IMR-90 (cell line): ENCODE measurements at regions not wholly inside any gene's neighbourhood (a gene's known extent, or its start where the extent isn't known, plus 50 kb on each side); places are given as distances from the start of the nearest gene placed in this dataset.

Experiments used
- ATAC-seq: fragments of 200-7000 bp; cut with Tn5 transposase; 2 replicates; pipeline ENCODE4 v1.9.1; 2020; ENCODE audit warnings: low read depth, mild to moderate bottlenecking, moderate library complexity
- BruUV-seq: library from RNA; stranded (reverse); fragments of 400-500 nt; replicated peaks from 2 replicates; lab custom pipeline; 2021; lab: Mats Ljungman, UMichigan
- CTCF ChIA-PET: fragments of 300-600 bp; formaldehyde crosslinking; extraction: SDS; loops from one replicate; lab custom pipeline; 2021; ENCODE audit warnings: antibody characterized with exemption; lab: Yijun Ruan, JAX
- POLR2A ChIA-PET: fragments of 300-600 bp; sonication (Branson Sonifier 250); formaldehyde crosslinking; loops from one replicate; lab custom pipeline; 2022; ENCODE audit warnings: antibody characterized with exemption; ENCODE audit not compliant: unreplicated experiment; lab: Charles Lee
- DNase-seq: peaks from one replicate; pipeline ENCODE4 v3.0.0; 2013
- H2AFZ ChIP-seq: replicated peaks from 2 replicates; pipeline ENCODE3; 2013; ENCODE audit warnings: low read length, mild to moderate bottlenecking; ENCODE audit not compliant: poor library complexity
- H2AK5ac ChIP-seq: 2 replicates; pipeline ENCODE4 v1.6.1; 2013; ENCODE audit warnings: low read depth, low read length, inconsistent platforms
- H2AK9ac ChIP-seq: replicated peaks from 2 replicates; pipeline ENCODE3; 2013; ENCODE audit warnings: mild to moderate bottlenecking, low read depth, low read length, moderate library complexity; ENCODE audit not compliant: poor library complexity
- H2BK120ac ChIP-seq: 2 replicates; pipeline ENCODE4 v1.6.1; 2013; ENCODE audit warnings: low read depth, low read length, inconsistent platforms
- H2BK15ac ChIP-seq: 3 replicates; pipeline ENCODE4 v1.6.1; 2013; ENCODE audit warnings: low read depth, low read length, inconsistent platforms
- H2BK20ac ChIP-seq: 2 replicates; pipeline ENCODE4 v1.6.1; 2013; ENCODE audit warnings: low read depth, mild to moderate bottlenecking, inconsistent platforms, low read length, moderate library complexity
- H2BK5ac ChIP-seq: 2 replicates; pipeline ENCODE4 v1.6.1; 2013; ENCODE audit warnings: mild to moderate bottlenecking, low read depth, low read length, inconsistent platforms; ENCODE audit not compliant: poor library complexity, severe bottlenecking
- H3K14ac ChIP-seq: replicated peaks from 2 replicates; pipeline ENCODE4 v1.6.1; 2013; ENCODE audit warnings: low read depth, low read length, inconsistent platforms
- H3K18ac ChIP-seq: 2 replicates; pipeline ENCODE4 v1.6.1; 2013; ENCODE audit warnings: low read depth, low read length, control low read depth
- H3K23ac ChIP-seq: 2 replicates; pipeline ENCODE4 v1.6.1; 2013; ENCODE audit warnings: low read depth, low read length, inconsistent platforms
- H3K27ac ChIP-seq: 2 replicates; pipeline ENCODE4 v1.5.1; 2013; ENCODE audit warnings: mild to moderate bottlenecking, control low read depth, low read length; ENCODE audit not compliant: insufficient read depth
- H3K27me3 ChIP-seq: 2 replicates; pipeline ENCODE4 v1.6.1; 2013; ENCODE audit warnings: low read length; ENCODE audit not compliant: control insufficient read depth, insufficient read depth
- H3K36me3 ChIP-seq: 2 replicates; pipeline ENCODE4 v1.6.1; 2013; ENCODE audit warnings: low read length, mixed read lengths; ENCODE audit not compliant: control insufficient read depth, insufficient read depth
- H3K4ac ChIP-seq: 2 replicates; pipeline ENCODE4 v1.6.1; 2013; ENCODE audit warnings: low read depth, low read length, inconsistent platforms
- H3K4me1 ChIP-seq: 2 replicates; pipeline ENCODE4 v1.6.1; 2013; ENCODE audit warnings: low read length, mixed read lengths; ENCODE audit not compliant: control insufficient read depth, insufficient read depth
- H3K4me2 ChIP-seq: 2 replicates; pipeline ENCODE4 v1.6.1; 2013; ENCODE audit warnings: low read depth, mild to moderate bottlenecking, control low read depth, low read length, moderate library complexity
- H3K4me3 ChIP-seq: 2 replicates; pipeline ENCODE4 v1.5.1; 2013; ENCODE audit warnings: low read depth, mild to moderate bottlenecking, control low read depth, low read length, moderate library complexity; ENCODE audit not compliant: insufficient read depth
- H3K56ac ChIP-seq: 2 replicates; pipeline ENCODE4 v1.6.1; 2013; ENCODE audit warnings: low read length, inconsistent platforms; ENCODE audit not compliant: insufficient read depth; ENCODE audit errors: extremely low read depth
- H3K79me1 ChIP-seq, 2 experiments: 2 replicates each; pipeline ENCODE4 v1.6.1; 2013; ENCODE audit warnings: low read length in 2 of 2, inconsistent platforms in 1 of 2, low read depth in 1 of 2
- H3K9ac ChIP-seq: 2 replicates; pipeline ENCODE4 v1.6.1; 2013; ENCODE audit warnings: low read depth, low read length, control low read depth
- H3K9me1 ChIP-seq: 2 replicates; pipeline ENCODE4 v1.6.1; 2013; ENCODE audit warnings: low read length, inconsistent platforms; ENCODE audit not compliant: insufficient read depth
- H3K9me3 ChIP-seq: 2 replicates; pipeline ENCODE4 v1.6.1; 2013; ENCODE audit warnings: low read length; ENCODE audit not compliant: control insufficient read depth, insufficient read depth
- H4K20me1 ChIP-seq: 2 replicates; pipeline ENCODE4 v1.6.1; 2013; ENCODE audit warnings: low read length, inconsistent platforms; ENCODE audit not compliant: insufficient read depth
- H4K5ac ChIP-seq: 2 replicates; pipeline ENCODE4 v1.6.1; 2013; ENCODE audit warnings: mild to moderate bottlenecking, low read depth, low read length, control low read depth
- H4K8ac ChIP-seq, 2 experiments: 2 replicates each; pipeline ENCODE4 v1.6.1; 2013; ENCODE audit warnings: low read depth in 2 of 2, low read length in 2 of 2, control low read depth in 1 of 2, inconsistent platforms in 1 of 2
- H4K91ac ChIP-seq: 2 replicates; pipeline ENCODE4 v1.6.1; 2013; ENCODE audit warnings: low read depth, low read length, inconsistent platforms; ENCODE audit not compliant: insufficient read depth
- MXI1 ChIP-seq: IDR thresholded peaks from 2 replicates; pipeline ENCODE4 v1.6.1; 2012; ENCODE audit warnings: low read depth, mild to moderate bottlenecking, low read length, moderate library complexity, borderline replicate concordance
- POLR2A ChIP-seq: IDR thresholded peaks from 2 replicates; pipeline ENCODE4 v1.6.1; 2012; ENCODE audit warnings: mild to moderate bottlenecking, low read depth, low read length
- WGBS, 2 experiments: methylation state at CpG; one replicate each; pipeline versions ENCODE4 v1.1.5 to v1.1.7; 2013; ENCODE audit warnings: missing lambda C conversion rate in 2 of 2; ENCODE audit not compliant: insufficient read length in 1 of 2; ENCODE audit errors: extremely low coverage in 2 of 2; 5-methylcytosine and 5-hydroxymethylcytosine counted together
- dilution Hi-C: fragments of 300-500 bp; cut with HindIII; formaldehyde crosslinking; loops from one replicate; pipeline ENCODE4 v1.14.3; 2018; ENCODE audit warnings: low sequenced_read_pairs; ENCODE audit not compliant: unreplicated experiment
- in situ Hi-C: fragments of 300-500 bp; cut with MboI; formaldehyde crosslinking; loops from 3 replicates; pipeline ENCODE4 v1.14.3; 2019; ENCODE audit warnings: low sequenced_read_pairs, inconsistent platforms, mixed read lengths
- intact Hi-C: fragments of 100-400 bp; cut with micrococcal nuclease; formaldehyde crosslinking; loops from 2 replicates; pipeline ENCODE4 v1.10.0; 2022

GRCh38 chr1:162941024-162941423 lies 80.0 kb upstream of the CCDC190 start:
- 71% methylated on average over 3 of the region's 3 CpGs; no CpG with 5 or more reads in 1 of the 2 experiments for WGBS, 2 experiments

More at GRCh38 chr1:162941024-162941423, 80.0 kb upstream of the CCDC190 start:
- no peak overlapping the region for H3K23ac ChIP-seq
- H3K27me3 ChIP-seq = no peaks in the 10 kb centered on the region
- no peak overlapping the region for H4K8ac ChIP-seq
- H3K9me1 ChIP-seq = no peaks in the 10 kb centered on the region
- no peak overlapping the region for H2BK20ac ChIP-seq
- DNase-seq (no peak), ATAC-seq (no peak)
- H3K9ac ChIP-seq = no peak overlapping the region
- in situ Hi-C loops = no loop called here
- intact Hi-C loops = no loop called here
- H4K20me1 ChIP-seq = no peaks in the 10 kb centered on the region
- H2AK9ac ChIP-seq = no peak overlapping the region
- no peak overlapping the region for H2AFZ ChIP-seq
- no peak overlapping the region for H3K56ac ChIP-seq
- no peaks in the 10 kb centered on the region; the same call in 1 of the 2 replicates for H3K4me1 ChIP-seq
- no peaks in the 10 kb centered on the region for H3K79me1 ChIP-seq
- H2BK120ac ChIP-seq = no peak overlapping the region
- no peak overlapping the region for H3K14ac ChIP-seq
- BruUV-seq = no TSS peak
- H4K5ac ChIP-seq = no peak overlapping the region
- dilution Hi-C loops = no loop called here
- no peak overlapping the region for H3K4ac ChIP-seq
- H3K4me2 ChIP-seq = no peak overlapping the region
- ChIA-PET CTCF (interaction anchor here (0.6 kb wide), 1 partner anchor 13 kb away, joined by 5 read pairs; no protein-coding TSS in a partner anchor), POLR2A (no interaction called here)
- H2BK5ac ChIP-seq = no peak overlapping the region
- H3K4me3 ChIP-seq = no peak overlapping the region
- no peaks in the 10 kb centered on the region for H3K36me3 ChIP-seq
- H3K9me3 ChIP-seq = no peaks in the 10 kb centered on the region
- no peak overlapping the region for H4K91ac ChIP-seq
- H2BK15ac ChIP-seq = no peak overlapping the region
- H3K18ac ChIP-seq = no peak overlapping the region
- no peak overlapping the region for H3K27ac ChIP-seq
- TF ChIP-seq POLR2A = no peak
- TF ChIP-seq MXI1 = no peak
- H2AK5ac ChIP-seq = no peak overlapping the region
